ENCODE measurements at regions not wholly inside any gene's neighbourhood (a gene's known extent, or its start where the extent isn't known, plus 50 kb on each side); places are given as distances from the start of the nearest gene placed in this dataset.

DNA sequence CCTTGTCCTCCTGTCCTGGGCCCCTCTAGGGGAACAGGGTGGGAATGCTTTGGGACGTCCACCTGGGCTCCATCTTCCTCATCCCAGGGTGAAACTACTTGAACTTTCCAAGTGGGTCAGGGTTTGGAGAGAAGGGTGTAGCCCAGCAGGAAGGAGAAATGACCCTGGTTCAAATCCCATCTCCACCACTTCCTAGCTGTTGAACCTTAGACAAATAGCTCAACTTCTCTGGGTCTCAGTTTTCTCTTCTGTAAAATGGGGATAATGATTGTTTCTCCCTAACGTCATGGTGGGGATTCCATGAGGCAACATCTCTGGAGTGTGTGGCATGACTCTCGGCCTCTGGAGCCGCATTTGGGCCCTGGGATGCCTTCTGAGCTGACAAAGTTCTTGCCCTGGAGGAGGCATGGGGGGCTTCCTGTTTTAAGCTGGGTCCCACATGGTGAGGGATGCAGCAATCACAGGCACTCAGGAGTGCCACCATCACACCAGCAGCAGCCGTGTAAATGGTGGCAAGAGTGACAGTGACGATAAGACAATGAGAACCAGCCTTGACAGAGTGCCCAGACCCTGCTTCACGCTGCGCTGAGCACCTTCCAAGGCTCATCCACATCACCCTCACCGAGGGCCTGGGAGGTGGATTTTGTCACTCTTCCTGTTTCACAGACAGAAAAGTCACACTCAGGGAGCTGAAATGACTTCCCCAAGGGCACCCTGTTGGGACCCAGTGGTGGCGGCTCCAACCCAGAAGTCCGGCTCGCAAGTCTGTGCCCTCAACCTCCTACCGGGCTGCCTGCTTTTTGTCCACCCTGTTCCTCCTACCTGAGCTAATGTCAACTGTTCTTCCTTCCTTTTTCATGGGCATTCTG lies 69.5 kb upstream of the IER5L start:
- dilution Hi-C loops (cut with HindIII; ENCODE audit: low sequenced_read_pairs, unreplicated experiment) (no loop called here), in situ Hi-C loops (cut with MboI; ENCODE audit: low sequenced_read_pairs) (no loop called here), intact Hi-C loops (cut with micrococcal nuclease) (no loop called here)
- Histone ChIP-seq H2BK120ac (ENCODE audit: low read depth, low read length) (no peak overlapping the region), H3K79me1 (ENCODE audit: low read depth in 1 of 2, low read length in 2 of 2) (no peaks in the 10 kb centered on the region), H3K4me2 (ENCODE audit: low read depth, low read length) (no peak overlapping the region), H3K36me3 (ENCODE audit: control insufficient read depth, insufficient read depth, low read length) (no peaks in the 10 kb centered on the region), H3K18ac (ENCODE audit: low read depth, low read length) (no peak overlapping the region), H4K20me1 (ENCODE audit: insufficient read depth, low read length) (no peaks in the 10 kb centered on the region), H2BK5ac (ENCODE audit: low read depth, low read length, poor library complexity, severe bottlenecking) (no peak overlapping the region), H2AK5ac (ENCODE audit: low read depth, low read length) (no peak overlapping the region; the same call in 1 of the 2 replicates), H3K9ac (ENCODE audit: low read depth, low read length) (no peak overlapping the region), H2AK9ac (replicated peaks; ENCODE audit: low read depth, low read length, poor library complexity) (no peak overlapping the region), H2BK20ac (ENCODE audit: low read depth, low read length) (no peak overlapping the region), H2AFZ (replicated peaks; ENCODE audit: low read length, poor library complexity) (no peak overlapping the region), H3K4me1 (ENCODE audit: control insufficient read depth, insufficient read depth, low read length) (peaks cover 8% of the 10 kb centered on the region; the same call in 1 of the 2 replicates), H3K14ac (replicated peaks; ENCODE audit: low read depth, low read length) (no peak overlapping the region), H3K56ac (ENCODE audit: extremely low read depth, insufficient read depth, low read length) (no peak overlapping the region), H3K9me1 (ENCODE audit: insufficient read depth, low read length) (no peaks in the 10 kb centered on the region; the same call in 1 of the 2 replicates), H2BK15ac (ENCODE audit: low read depth, low read length) (no peak overlapping the region), H4K91ac (ENCODE audit: insufficient read depth, low read depth, low read length) (no peak overlapping the region), H3K23ac (ENCODE audit: low read depth, low read length) (no peak overlapping the region), H4K5ac (ENCODE audit: low read depth, low read length) (no peak overlapping the region), H3K27me3 (ENCODE audit: control insufficient read depth, insufficient read depth, low read length) (peaks cover 3% of the 10 kb centered on the region), H3K4me3 (ENCODE audit: insufficient read depth, low read depth, low read length) (no peak overlapping the region), H3K4ac (ENCODE audit: low read depth, low read length) (no peak overlapping the region), H3K27ac (ENCODE audit: insufficient read depth, low read length) (no peak overlapping the region), H4K8ac (ENCODE audit: low read depth in 2 of 2, low read length in 2 of 2) (no peak overlapping the region), H3K9me3 (ENCODE audit: control insufficient read depth, insufficient read depth, low read length) (no peaks in the 10 kb centered on the region)
- ChIA-PET POLR2A (ENCODE audit: unreplicated experiment) (no interaction called here), CTCF (no interaction called here)
- no peak for ATAC-seq (ENCODE audit: low read depth)
- TF ChIP-seq CEBPB (IDR thresholded peaks at IDR 0.05; ENCODE audit: low read depth, low read length), result no peak
- no peak for TF ChIP-seq BHLHE40 (IDR thresholded peaks at IDR 0.05; ENCODE audit: low read depth, low read length)
- TF ChIP-seq MAZ (IDR thresholded peaks at IDR 0.05; ENCODE audit: borderline replicate concordance, low read depth, low read length), result no peak
- no peak for TF ChIP-seq RFX5 (IDR thresholded peaks at IDR 0.05; ENCODE audit: low read depth, low read length)
- no peak for TF ChIP-seq RCOR1 (IDR thresholded peaks at IDR 0.05; ENCODE audit: insufficient replicate concordance, low read length)
- no peak for TF ChIP-seq FOS (IDR thresholded peaks at IDR 0.05; ENCODE audit: low read depth, low read length)
- no TSS peak for BruUV-seq (replicated peaks)
- 91% methylated on average over 5 of the region's 13 CpGs; no CpG with 5 or more reads in 1 of the 2 experiments for WGBS, 2 experiments (ENCODE audit: extremely low coverage in 2 of 2, insufficient read length in 1 of 2)
- DNase-seq, result no peak
